Left lung (tissue), 4 donors: ENCODE measurements at regions not wholly inside any gene's neighbourhood (a gene's known extent, or its start where the extent isn't known, plus 50 kb on each side); places are given as distances from the start of the nearest gene placed in this dataset.

ENCODE experiments used
- ATAC-seq: fragments of 200-7000 bp; cut with Tn5 transposase; one replicate; pipeline ENCODE4 v1.9.1; 2020; ENCODE audit warnings: moderate library complexity
- DNase-seq, 4 donors: peaks; one replicate each; pipeline ENCODE4 v3.0.0-alpha.2; 2013 to 2020
- H3K27ac ChIP-seq, 2 donors: fragments of 200-600 bp; sonication (generic) in 1 of 2; one replicate each; pipeline versions ENCODE4 v1.5.0 to v1.8.0; 2020 to 2021
- H3K27me3 ChIP-seq, 2 donors: fragments of 200-600 bp; sonication (generic) in 1 of 2; one replicate each; pipeline versions ENCODE4 v1.5.0 to v1.8.0; 2020 to 2021
- H3K36me3 ChIP-seq, 2 donors: fragments of 200-600 bp; sonication (generic) in 1 of 2; one replicate each; pipeline versions ENCODE4 v1.5.0 to v1.8.0; 2020 to 2021
- H3K4me1 ChIP-seq, 2 donors: fragments of 200-600 bp; one replicate each; pipeline ENCODE4 v1.8.0; 2021
- H3K4me3 ChIP-seq, 2 donors: fragments of 200-600 bp; sonication (generic) in 1 of 2; one replicate each; pipeline versions ENCODE4 v1.5.0 to v1.8.0; 2020 to 2021; ENCODE audit warnings: mild to moderate bottlenecking in 1 of 2
- H3K9me3 ChIP-seq, 2 donors: fragments of 200-600 bp; sonication (generic) in 1 of 2; one replicate each; pipeline versions ENCODE4 v1.5.0 to v1.8.0; 2020 to 2021
- intact Hi-C, 2 donors: fragments of 100-400 bp; cut with DNase I; formaldehyde crosslinking; loops; one replicate each; pipeline versions ENCODE4 v1.11.2 to v1.14.2; 2022
- TF ChIP-seq, protein P1 (sequence below), 2 donors: fragments of 200-600 bp; sonication (generic) in 1 of 2; IDR thresholded peaks; one replicate each; pipeline versions ENCODE4 v1.5.0 to v1.8.0; 2021; ENCODE audit warnings: antibody characterized with exemption in 2 of 2
- donor health status: DM: no; HTN: yes; CAD: no.
- donor health status: DM: no; HTN: no; CAD: no.

DNA sequence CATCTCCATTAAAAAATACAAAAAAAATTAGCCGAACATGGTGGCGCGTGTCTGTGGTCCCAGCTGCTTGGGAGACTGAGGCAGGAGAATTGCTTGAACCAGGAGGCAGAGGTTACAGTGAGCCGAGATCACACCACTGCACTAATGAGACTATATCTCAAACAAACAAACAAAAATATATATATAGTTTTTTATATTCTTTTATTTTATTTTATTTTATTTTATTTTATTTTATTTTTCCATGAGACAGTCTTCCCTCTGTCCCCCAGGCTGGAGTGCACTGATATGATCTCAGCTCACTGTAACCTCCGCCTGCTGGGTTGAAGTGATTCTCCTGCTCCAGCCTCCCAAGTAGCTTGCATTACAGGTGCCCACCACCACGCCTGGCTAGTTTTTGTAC is 79.5 kb downstream of the IRF2BPL start:
- intact Hi-C loops = no loop called here
- no peak overlapping the region for H3K4me3 ChIP-seq
- DNase-seq (no peak), ATAC-seq (no peak)
- TF ChIP-seq, protein P1, sequence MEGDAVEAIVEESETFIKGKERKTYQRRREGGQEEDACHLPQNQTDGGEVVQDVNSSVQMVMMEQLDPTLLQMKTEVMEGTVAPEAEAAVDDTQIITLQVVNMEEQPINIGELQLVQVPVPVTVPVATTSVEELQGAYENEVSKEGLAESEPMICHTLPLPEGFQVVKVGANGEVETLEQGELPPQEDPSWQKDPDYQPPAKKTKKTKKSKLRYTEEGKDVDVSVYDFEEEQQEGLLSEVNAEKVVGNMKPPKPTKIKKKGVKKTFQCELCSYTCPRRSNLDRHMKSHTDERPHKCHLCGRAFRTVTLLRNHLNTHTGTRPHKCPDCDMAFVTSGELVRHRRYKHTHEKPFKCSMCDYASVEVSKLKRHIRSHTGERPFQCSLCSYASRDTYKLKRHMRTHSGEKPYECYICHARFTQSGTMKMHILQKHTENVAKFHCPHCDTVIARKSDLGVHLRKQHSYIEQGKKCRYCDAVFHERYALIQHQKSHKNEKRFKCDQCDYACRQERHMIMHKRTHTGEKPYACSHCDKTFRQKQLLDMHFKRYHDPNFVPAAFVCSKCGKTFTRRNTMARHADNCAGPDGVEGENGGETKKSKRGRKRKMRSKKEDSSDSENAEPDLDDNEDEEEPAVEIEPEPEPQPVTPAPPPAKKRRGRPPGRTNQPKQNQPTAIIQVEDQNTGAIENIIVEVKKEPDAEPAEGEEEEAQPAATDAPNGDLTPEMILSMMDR (IDR thresholded peaks at IDR 0.05) = no peak
- no peaks in the 10 kb centered on the region for H3K36me3 ChIP-seq
- H3K27me3 ChIP-seq = no peaks in the 10 kb centered on the region
- peaks cover 32 to 64% of the 10 kb centered on the region in 2 donors for H3K4me1 ChIP-seq
- H3K9me3 ChIP-seq = no peaks in the 10 kb centered on the region
- H3K27ac ChIP-seq = peak overlapping the region in 1 of 2 donors; percentile 78

DNA sequence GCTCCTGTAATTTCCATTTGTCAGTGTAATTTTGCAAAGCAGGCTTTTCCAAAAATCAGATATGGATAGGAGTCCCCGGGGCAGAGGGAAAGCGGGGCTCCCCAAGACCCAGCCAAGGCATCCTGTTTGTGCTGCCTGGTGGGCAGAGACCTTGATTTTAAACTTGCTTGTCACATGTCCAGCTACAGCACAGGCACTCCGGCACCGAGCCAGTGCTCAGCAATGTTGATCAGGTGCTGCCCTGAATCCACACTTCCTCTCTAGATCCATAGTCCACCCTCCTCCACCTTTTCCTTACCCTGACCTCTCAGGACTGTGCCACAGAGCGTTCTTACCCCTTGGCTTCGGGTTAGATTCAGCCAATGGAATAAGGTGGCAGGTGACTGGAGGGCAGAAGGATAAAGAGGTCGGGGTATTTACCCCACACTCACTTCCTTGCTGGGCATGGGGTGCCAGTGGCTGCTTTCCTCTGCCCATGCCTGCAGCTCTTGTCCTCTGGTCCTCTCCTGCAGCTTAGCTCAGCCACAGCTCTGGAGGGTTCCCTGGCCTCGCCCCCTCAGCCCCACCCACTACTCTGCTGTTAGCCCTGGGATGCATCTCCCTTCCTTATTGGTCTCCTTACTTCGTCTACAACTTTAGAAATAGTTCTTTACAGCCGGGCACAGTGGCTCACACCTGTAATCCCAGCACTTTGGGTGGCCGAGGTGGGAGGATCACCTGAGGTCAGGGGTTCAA is 80.1 kb downstream of the IRF2BPL start:
- TF ChIP-seq, protein P1 (IDR thresholded peaks at IDR 0.05) = no peak
- ATAC-seq = peak; percentile 16
- no peaks in the 10 kb centered on the region for H3K27me3 ChIP-seq
- no peak for DNase-seq
- peak overlapping the region; percentile 75 to 78 for H3K27ac ChIP-seq
- no peak overlapping the region for H3K4me3 ChIP-seq
- no peaks in the 10 kb centered on the region for H3K36me3 ChIP-seq
- no peaks in the 10 kb centered on the region for H3K9me3 ChIP-seq
- intact Hi-C loops = no loop called here
- peaks cover 26 to 58% of the 10 kb centered on the region in 2 donors for H3K4me1 ChIP-seq

DNA sequence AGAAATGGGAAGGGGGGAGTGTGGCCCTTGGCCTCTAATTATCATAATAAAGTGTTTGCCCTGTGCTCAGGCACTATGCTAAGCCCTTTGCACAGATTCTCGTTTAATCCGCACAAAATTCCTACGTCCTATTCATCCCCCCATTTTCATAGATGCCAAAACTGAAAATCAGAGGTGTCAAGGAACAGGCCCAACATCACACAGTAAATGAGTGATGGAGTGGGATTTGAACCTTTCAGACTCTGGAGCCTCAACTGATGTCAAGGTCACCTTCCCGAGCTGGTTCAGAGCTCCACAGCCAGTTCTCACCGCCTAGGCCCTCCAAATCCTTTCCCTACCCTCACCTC is 80.7 kb downstream of the IRF2BPL start:
- DNase-seq (no peak), ATAC-seq (peak; percentile 67)
- TF ChIP-seq, protein P1 (IDR thresholded peaks at IDR 0.05) = no peak
- Histone ChIP-seq H3K4me1 (peaks cover 22 to 52% of the 10 kb centered on the region in 2 donors), H3K9me3 (no peaks in the 10 kb centered on the region), H3K27me3 (no peaks in the 10 kb centered on the region), H3K36me3 (no peaks in the 10 kb centered on the region), H3K27ac (peak overlapping the region; percentile 75 to 78), H3K4me3 (no peak overlapping the region)
- intact Hi-C loops = no loop called here

DNA sequence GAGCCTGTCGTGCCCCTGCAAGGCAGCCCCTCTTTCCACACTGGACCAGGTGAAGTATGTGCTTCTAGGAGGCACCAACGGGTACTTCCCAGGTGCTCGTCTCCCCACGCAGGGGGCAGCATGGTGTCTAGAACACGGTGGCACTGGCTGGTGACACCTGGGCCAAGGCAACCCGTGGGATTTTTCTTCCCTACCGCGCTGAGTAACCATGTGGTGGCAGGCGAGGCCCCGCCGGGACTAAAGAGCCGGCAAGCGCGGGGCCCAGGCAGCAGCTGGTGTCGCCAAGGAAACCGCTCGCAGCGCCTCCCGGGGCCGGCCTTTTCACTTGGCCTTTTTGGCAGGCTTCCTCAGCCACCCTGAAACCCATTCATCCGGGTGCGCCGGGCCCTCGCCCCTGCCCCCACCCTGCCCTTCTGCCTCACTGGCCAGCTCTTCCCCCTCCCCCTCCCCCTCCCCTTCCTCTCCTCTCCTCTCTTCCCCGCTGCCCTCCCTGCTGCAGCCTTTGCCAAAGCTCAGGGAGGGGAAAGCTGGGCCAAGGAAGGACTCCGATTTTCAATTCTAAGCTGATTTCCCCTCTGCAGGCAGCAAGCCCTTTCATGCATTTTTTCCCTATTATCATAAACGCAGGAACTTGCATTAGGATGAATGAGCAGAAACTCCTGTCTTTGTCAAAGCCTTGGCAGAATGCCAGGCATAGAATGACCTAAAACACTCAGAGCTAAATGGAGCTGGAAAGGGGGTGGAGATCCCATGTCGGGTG is 81.2 kb downstream of the IRF2BPL start:
- DNase-seq = peak; percentile 90 to 96 (median 94)
- intact Hi-C loops = no loop called here

DNA sequence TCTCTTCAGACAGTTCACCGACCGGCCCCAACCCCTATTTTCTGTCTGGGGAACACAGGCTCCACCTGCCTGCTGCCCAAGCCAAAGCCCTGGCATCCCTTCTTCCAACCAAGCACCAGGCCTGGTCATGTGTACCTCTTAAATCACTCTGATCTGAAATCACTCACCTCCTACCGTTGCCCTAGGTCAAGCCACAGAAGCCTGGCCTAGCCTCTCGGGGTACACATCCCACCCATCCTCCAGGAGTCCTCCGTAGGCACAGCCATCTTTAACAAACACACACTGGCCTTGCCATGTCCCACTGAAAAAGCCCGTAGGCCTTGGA is 81.8 kb downstream of the IRF2BPL start:
- Histone ChIP-seq H3K4me1 (peaks cover 22 to 47% of the 10 kb centered on the region in 2 donors), H3K27me3 (no peaks in the 10 kb centered on the region), H3K4me3 (no peak overlapping the region), H3K9me3 (no peaks in the 10 kb centered on the region), H3K27ac (peak overlapping the region; percentile 75 to 78), H3K36me3 (no peaks in the 10 kb centered on the region)
- intact Hi-C loops = no loop called here
- ATAC-seq (peak; percentile 1), DNase-seq (no peak)
- TF ChIP-seq, protein P1 (IDR thresholded peaks at IDR 0.05) = no peak

More for the DNA sequence above, 81.2 kb downstream of the IRF2BPL start:
- ATAC-seq = peak; percentile 96
- no peaks in the 10 kb centered on the region for H3K27me3 ChIP-seq
- H3K27ac ChIP-seq = peak overlapping the region; percentile 75 to 78
- no peaks in the 10 kb centered on the region for H3K9me3 ChIP-seq
- TF ChIP-seq, protein P1 (IDR thresholded peaks at IDR 0.05) = peak; percentile 22 to 43
- peaks cover 22 to 47% of the 10 kb centered on the region in 2 donors for H3K4me1 ChIP-seq
- H3K4me3 ChIP-seq = no peak overlapping the region
- no peaks in the 10 kb centered on the region for H3K36me3 ChIP-seq
